IMR-90 (cell line): ENCODE measurements at regions not wholly inside any gene's neighbourhood (a gene's known extent, or its start where the extent isn't known, plus 50 kb on each side); places are given as distances from the start of the nearest gene placed in this dataset.

ENCODE experiments used
- ATAC-seq: fragments of 200-7000 bp; cut with Tn5 transposase; 2 replicates; pipeline ENCODE4 v1.9.1; 2020; ENCODE audit warnings: low read depth, mild to moderate bottlenecking, moderate library complexity
- BruUV-seq: library from RNA; stranded (reverse); fragments of 400-500 nt; replicated peaks from 2 replicates; lab custom pipeline; 2021; lab: Mats Ljungman, UMichigan
- CTCF ChIA-PET: fragments of 300-600 bp; formaldehyde crosslinking; extraction: SDS; loops from one replicate; lab custom pipeline; 2021; ENCODE audit warnings: antibody characterized with exemption; lab: Yijun Ruan, JAX
- POLR2A ChIA-PET: fragments of 300-600 bp; sonication (Branson Sonifier 250); formaldehyde crosslinking; loops from one replicate; lab custom pipeline; 2022; ENCODE audit warnings: antibody characterized with exemption; ENCODE audit not compliant: unreplicated experiment; lab: Charles Lee
- DNase-seq: peaks from one replicate; pipeline ENCODE4 v3.0.0; 2013
- H2AFZ ChIP-seq: replicated peaks from 2 replicates; pipeline ENCODE3; 2013; ENCODE audit warnings: low read length, mild to moderate bottlenecking; ENCODE audit not compliant: poor library complexity
- H2AK5ac ChIP-seq: 2 replicates; pipeline ENCODE4 v1.6.1; 2013; ENCODE audit warnings: low read depth, low read length, inconsistent platforms
- H2AK9ac ChIP-seq: replicated peaks from 2 replicates; pipeline ENCODE3; 2013; ENCODE audit warnings: mild to moderate bottlenecking, low read depth, low read length, moderate library complexity; ENCODE audit not compliant: poor library complexity
- H2BK120ac ChIP-seq: 2 replicates; pipeline ENCODE4 v1.6.1; 2013; ENCODE audit warnings: low read depth, low read length, inconsistent platforms
- H2BK15ac ChIP-seq: 3 replicates; pipeline ENCODE4 v1.6.1; 2013; ENCODE audit warnings: low read depth, low read length, inconsistent platforms
- H2BK20ac ChIP-seq: 2 replicates; pipeline ENCODE4 v1.6.1; 2013; ENCODE audit warnings: low read depth, mild to moderate bottlenecking, inconsistent platforms, low read length, moderate library complexity
- H2BK5ac ChIP-seq: 2 replicates; pipeline ENCODE4 v1.6.1; 2013; ENCODE audit warnings: mild to moderate bottlenecking, low read depth, low read length, inconsistent platforms; ENCODE audit not compliant: poor library complexity, severe bottlenecking
- H3K14ac ChIP-seq: replicated peaks from 2 replicates; pipeline ENCODE4 v1.6.1; 2013; ENCODE audit warnings: low read depth, low read length, inconsistent platforms
- H3K18ac ChIP-seq: 2 replicates; pipeline ENCODE4 v1.6.1; 2013; ENCODE audit warnings: low read depth, low read length, control low read depth
- H3K23ac ChIP-seq: 2 replicates; pipeline ENCODE4 v1.6.1; 2013; ENCODE audit warnings: low read depth, low read length, inconsistent platforms
- H3K27ac ChIP-seq: 2 replicates; pipeline ENCODE4 v1.5.1; 2013; ENCODE audit warnings: mild to moderate bottlenecking, control low read depth, low read length; ENCODE audit not compliant: insufficient read depth
- H3K27me3 ChIP-seq: 2 replicates; pipeline ENCODE4 v1.6.1; 2013; ENCODE audit warnings: low read length; ENCODE audit not compliant: control insufficient read depth, insufficient read depth
- H3K36me3 ChIP-seq: 2 replicates; pipeline ENCODE4 v1.6.1; 2013; ENCODE audit warnings: low read length, mixed read lengths; ENCODE audit not compliant: control insufficient read depth, insufficient read depth
- H3K4ac ChIP-seq: 2 replicates; pipeline ENCODE4 v1.6.1; 2013; ENCODE audit warnings: low read depth, low read length, inconsistent platforms
- H3K4me1 ChIP-seq: 2 replicates; pipeline ENCODE4 v1.6.1; 2013; ENCODE audit warnings: low read length, mixed read lengths; ENCODE audit not compliant: control insufficient read depth, insufficient read depth
- H3K4me2 ChIP-seq: 2 replicates; pipeline ENCODE4 v1.6.1; 2013; ENCODE audit warnings: low read depth, mild to moderate bottlenecking, control low read depth, low read length, moderate library complexity
- H3K4me3 ChIP-seq: 2 replicates; pipeline ENCODE4 v1.5.1; 2013; ENCODE audit warnings: low read depth, mild to moderate bottlenecking, control low read depth, low read length, moderate library complexity; ENCODE audit not compliant: insufficient read depth
- H3K56ac ChIP-seq: 2 replicates; pipeline ENCODE4 v1.6.1; 2013; ENCODE audit warnings: low read length, inconsistent platforms; ENCODE audit not compliant: insufficient read depth; ENCODE audit errors: extremely low read depth
- H3K79me1 ChIP-seq, 2 experiments: 2 replicates each; pipeline ENCODE4 v1.6.1; 2013; ENCODE audit warnings: low read length in 2 of 2, inconsistent platforms in 1 of 2, low read depth in 1 of 2
- H3K9ac ChIP-seq: 2 replicates; pipeline ENCODE4 v1.6.1; 2013; ENCODE audit warnings: low read depth, low read length, control low read depth
- H3K9me1 ChIP-seq: 2 replicates; pipeline ENCODE4 v1.6.1; 2013; ENCODE audit warnings: low read length, inconsistent platforms; ENCODE audit not compliant: insufficient read depth
- H3K9me3 ChIP-seq: 2 replicates; pipeline ENCODE4 v1.6.1; 2013; ENCODE audit warnings: low read length; ENCODE audit not compliant: control insufficient read depth, insufficient read depth
- H4K20me1 ChIP-seq: 2 replicates; pipeline ENCODE4 v1.6.1; 2013; ENCODE audit warnings: low read length, inconsistent platforms; ENCODE audit not compliant: insufficient read depth
- H4K5ac ChIP-seq: 2 replicates; pipeline ENCODE4 v1.6.1; 2013; ENCODE audit warnings: mild to moderate bottlenecking, low read depth, low read length, control low read depth
- H4K8ac ChIP-seq, 2 experiments: 2 replicates each; pipeline ENCODE4 v1.6.1; 2013; ENCODE audit warnings: low read depth in 2 of 2, low read length in 2 of 2, control low read depth in 1 of 2, inconsistent platforms in 1 of 2
- H4K91ac ChIP-seq: 2 replicates; pipeline ENCODE4 v1.6.1; 2013; ENCODE audit warnings: low read depth, low read length, inconsistent platforms; ENCODE audit not compliant: insufficient read depth
- CTCF ChIP-seq: conservative IDR thresholded peaks from 2 replicates; pipeline ENCODE4 v1.5.1; 2012; ENCODE audit warnings: mild to moderate bottlenecking, low read depth, low read length, improper control_type of control experiment
- MAFK ChIP-seq: IDR thresholded peaks from 2 replicates; pipeline ENCODE4 v1.6.1; 2012; ENCODE audit warnings: low read depth, low read length, improper control_type of control experiment
- RFX5 ChIP-seq: IDR thresholded peaks from 2 replicates; pipeline ENCODE4 v1.8.0; 2012; ENCODE audit warnings: low read depth, mild to moderate bottlenecking, low read length, moderate library complexity
- WGBS, 2 experiments: methylation state at CpG; one replicate each; pipeline versions ENCODE4 v1.1.5 to v1.1.7; 2013; ENCODE audit warnings: missing lambda C conversion rate in 2 of 2; ENCODE audit not compliant: insufficient read length in 1 of 2; ENCODE audit errors: extremely low coverage in 2 of 2; 5-methylcytosine and 5-hydroxymethylcytosine counted together
- dilution Hi-C: fragments of 300-500 bp; cut with HindIII; formaldehyde crosslinking; loops from one replicate; pipeline ENCODE4 v1.14.3; 2018; ENCODE audit warnings: low sequenced_read_pairs; ENCODE audit not compliant: unreplicated experiment
- in situ Hi-C: fragments of 300-500 bp; cut with MboI; formaldehyde crosslinking; loops from 3 replicates; pipeline ENCODE4 v1.14.3; 2019; ENCODE audit warnings: low sequenced_read_pairs, inconsistent platforms, mixed read lengths
- intact Hi-C: fragments of 100-400 bp; cut with micrococcal nuclease; formaldehyde crosslinking; loops from 2 replicates; pipeline ENCODE4 v1.10.0; 2022

- Histone ChIP-seq H3K14ac (peak overlapping the region; percentile 87), H3K9me3 (no peaks in the 10 kb centered on the region), H3K36me3 (no peaks in the 10 kb centered on the region), H3K27me3 (no peaks in the 10 kb centered on the region), H3K4ac (peak overlapping the region; percentile 64), H3K4me2 (peak overlapping the region; percentile 23), H3K4me1 (peaks cover 15% of the 10 kb centered on the region), H2AFZ (peak overlapping the region; percentile 72), H3K79me1 (no peaks in the 10 kb centered on the region), H3K9me1 (peaks cover 9% of the 10 kb centered on the region; the same call in 1 of the 2 replicates), H2BK20ac (peak overlapping the region; percentile 65), H3K4me3 (no peak overlapping the region), H2BK120ac (peak overlapping the region; percentile 83), H2AK9ac (peak overlapping the region; percentile 60), H3K27ac (no peak overlapping the region), H3K56ac (no peak overlapping the region), H3K9ac (no peak overlapping the region), H3K18ac (peak overlapping the region; percentile 55), H4K8ac (peak overlapping the region; percentile 49 to 62; a peak in 3 of 4 replicates), H4K91ac (peak overlapping the region; percentile 38), H4K5ac (peak overlapping the region; percentile 69), H3K23ac (peak overlapping the region; percentile 20; the same call in 1 of the 2 replicates), H4K20me1 (no peaks in the 10 kb centered on the region), H2AK5ac (peak overlapping the region; percentile 55; the same call in 1 of the 2 replicates), H2BK15ac (peak overlapping the region; percentile 56; the same call in 1 of the 3 replicates), H2BK5ac (peak overlapping the region; percentile 41)
- DNase-seq (peak; percentile 92), ATAC-seq (peak; percentile 78)
- intact Hi-C loops (loop anchor here (5.0 kb wide), 1 partner anchor 40 kb away; no protein-coding TSS in a partner anchor), dilution Hi-C loops (no loop called here), in situ Hi-C loops (no loop called here)
- BruUV-seq, result no TSS peak
- TF ChIP-seq MAFK, result peak; percentile 19; the same call in 1 of the 2 replicates
- no peak for TF ChIP-seq RFX5
- TF ChIP-seq CTCF, result no peak
- POLR2A ChIA-PET, result no interaction called here
- CTCF ChIA-PET, result interaction anchor here (0.6 to 2.1 kb wide), 3 partner anchors 10 to 701 kb away, joined by 3 to 6 read pairs (median 3); no protein-coding TSS in a partner anchor
- WGBS, 2 experiments, result 83% methylated on average over 2 of the region's 10 CpGs; no CpG with 5 or more reads in 1 of the 2 experiments
Measured at GRCh38 chr4:140266958-140267568, 106.4 kb upstream of the SCOC start.
